Osteocyte (in vitro differentiated cells): ENCODE measurements at regions not wholly inside any gene's neighbourhood (a gene's known extent, or its start where the extent isn't known, plus 50 kb on each side); places are given as distances from the start of the nearest gene placed in this dataset.

Experiments
- DNase-seq: peaks from one replicate; pipeline ENCODE4 v3.0.0; 2021; ENCODE audit warnings: mixed read lengths; ENCODE audit not compliant: unreplicated experiment; ENCODE audit errors: extremely low spot score
- H3K27ac Mint-ChIP-seq: one replicate; pipeline ENCODE4 v1.8.0; 2021; ENCODE audit warnings: mild to moderate bottlenecking, mixed read lengths; ENCODE audit not compliant: unreplicated experiment
- H3K27me3 Mint-ChIP-seq: one replicate; pipeline ENCODE4 v1.8.0; 2021; ENCODE audit warnings: mixed read lengths; ENCODE audit not compliant: unreplicated experiment
- H3K36me3 Mint-ChIP-seq: one replicate; pipeline ENCODE4 v1.8.0; 2021; ENCODE audit warnings: mixed read lengths; ENCODE audit not compliant: unreplicated experiment
- H3K4me1 Mint-ChIP-seq: one replicate; pipeline ENCODE4 v1.8.0; 2021; ENCODE audit warnings: mixed read lengths; ENCODE audit not compliant: unreplicated experiment
- H3K4me3 Mint-ChIP-seq: one replicate; pipeline ENCODE4 v1.8.0; 2021; ENCODE audit warnings: mild to moderate bottlenecking, moderate library complexity, mixed read lengths; ENCODE audit not compliant: unreplicated experiment
- H3K9me3 Mint-ChIP-seq: one replicate; pipeline ENCODE4 v1.8.0; 2021; ENCODE audit warnings: mixed read lengths; ENCODE audit not compliant: unreplicated experiment
- TF ChIP-seq, protein P1 (sequence below): fragments of 200-600 bp; sonication (generic); IDR thresholded peaks from 2 replicates; pipeline ENCODE4 v1.5.0; 2021; ENCODE audit warnings: antibody characterized with exemption, mild to moderate bottlenecking, moderate library complexity

DNA sequence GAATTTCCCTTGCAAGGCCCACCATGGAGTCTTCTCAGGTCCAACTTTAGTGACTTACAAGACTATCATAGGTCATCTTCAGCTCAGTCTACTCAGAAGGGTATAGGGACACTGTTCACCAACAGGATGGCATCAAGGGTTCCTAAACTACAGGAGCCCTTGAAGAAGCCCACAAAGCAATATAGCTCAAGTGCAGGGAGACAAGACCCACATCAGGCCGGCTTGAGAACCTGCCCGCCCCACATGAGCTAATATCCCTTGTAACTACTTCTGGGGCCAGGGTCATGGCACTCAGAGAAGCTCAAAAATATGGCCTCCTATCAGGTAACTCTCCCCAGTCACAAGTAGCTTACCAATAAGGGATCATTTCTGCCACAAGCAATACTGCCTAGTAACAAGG, 249.9 kb downstream of the CDK5RAP2 start:
- Mint-ChIP-seq H3K4me3 (no peak overlapping the region), H3K27ac (no peak overlapping the region), H3K4me1 (no peaks in the 10 kb centered on the region), H3K9me3 (no peaks in the 10 kb centered on the region), H3K36me3 (no peaks in the 10 kb centered on the region), H3K27me3 (peaks cover 30% of the 10 kb centered on the region)
- no peak for DNase-seq
- TF ChIP-seq, protein P1, sequence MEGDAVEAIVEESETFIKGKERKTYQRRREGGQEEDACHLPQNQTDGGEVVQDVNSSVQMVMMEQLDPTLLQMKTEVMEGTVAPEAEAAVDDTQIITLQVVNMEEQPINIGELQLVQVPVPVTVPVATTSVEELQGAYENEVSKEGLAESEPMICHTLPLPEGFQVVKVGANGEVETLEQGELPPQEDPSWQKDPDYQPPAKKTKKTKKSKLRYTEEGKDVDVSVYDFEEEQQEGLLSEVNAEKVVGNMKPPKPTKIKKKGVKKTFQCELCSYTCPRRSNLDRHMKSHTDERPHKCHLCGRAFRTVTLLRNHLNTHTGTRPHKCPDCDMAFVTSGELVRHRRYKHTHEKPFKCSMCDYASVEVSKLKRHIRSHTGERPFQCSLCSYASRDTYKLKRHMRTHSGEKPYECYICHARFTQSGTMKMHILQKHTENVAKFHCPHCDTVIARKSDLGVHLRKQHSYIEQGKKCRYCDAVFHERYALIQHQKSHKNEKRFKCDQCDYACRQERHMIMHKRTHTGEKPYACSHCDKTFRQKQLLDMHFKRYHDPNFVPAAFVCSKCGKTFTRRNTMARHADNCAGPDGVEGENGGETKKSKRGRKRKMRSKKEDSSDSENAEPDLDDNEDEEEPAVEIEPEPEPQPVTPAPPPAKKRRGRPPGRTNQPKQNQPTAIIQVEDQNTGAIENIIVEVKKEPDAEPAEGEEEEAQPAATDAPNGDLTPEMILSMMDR: no peak

DNA sequence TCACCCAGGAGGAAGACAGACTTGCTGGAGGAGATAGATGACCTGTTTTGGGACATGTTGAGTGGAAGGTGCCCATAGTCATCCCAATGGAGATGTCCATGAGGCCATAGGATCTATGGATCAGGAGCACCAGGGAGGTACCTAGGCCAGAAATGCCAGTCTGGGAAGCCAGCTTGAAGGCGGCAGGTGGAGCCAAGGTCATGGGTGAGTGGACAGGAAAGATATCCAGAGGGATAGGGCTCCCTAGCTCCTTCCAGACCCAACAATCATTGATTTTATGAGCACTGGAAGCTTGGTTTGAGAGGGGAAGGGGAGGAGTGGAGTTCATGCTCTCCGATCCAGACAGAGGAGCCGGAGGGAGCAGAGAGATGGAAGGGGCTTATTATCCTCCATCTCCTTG, 252.6 kb downstream of the CDK5RAP2 start:
- Mint-ChIP-seq H3K9me3 (no peaks in the 10 kb centered on the region), H3K36me3 (no peaks in the 10 kb centered on the region), H3K27me3 (peaks cover 20% of the 10 kb centered on the region), H3K27ac (no peak overlapping the region), H3K4me1 (no peaks in the 10 kb centered on the region), H3K4me3 (no peak overlapping the region)
- TF ChIP-seq, protein P1: no peak
- DNase-seq: no peak

DNA sequence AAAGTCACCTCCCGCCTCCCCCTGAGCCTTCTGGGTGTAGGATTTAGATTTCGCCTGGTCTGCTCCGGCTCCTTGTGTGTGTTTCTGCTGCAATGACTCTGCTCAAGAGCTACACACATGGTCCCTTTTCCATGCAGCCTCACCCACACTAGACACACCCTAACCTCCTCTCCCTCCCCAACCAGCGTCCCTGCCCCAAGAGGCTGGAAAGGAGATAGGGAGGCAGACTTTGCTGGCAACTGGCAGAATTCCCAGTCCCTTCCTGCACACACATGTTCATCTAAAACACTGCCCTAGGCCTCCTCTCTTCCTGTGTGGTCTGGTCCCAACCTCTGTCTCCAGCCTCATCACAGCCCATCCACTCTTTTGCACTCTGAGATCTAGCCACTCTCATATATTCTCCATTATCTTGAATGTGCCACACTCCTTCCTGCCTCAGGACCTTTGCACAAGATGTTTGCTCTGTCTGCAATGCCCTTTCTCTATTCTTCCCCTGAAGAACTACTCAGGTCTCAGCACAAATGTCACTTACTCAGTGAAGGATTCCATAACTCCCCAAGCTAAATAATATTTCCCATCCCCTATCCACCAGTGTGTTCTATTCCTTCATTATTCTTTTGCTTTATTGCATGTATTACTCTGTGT, 253.8 kb downstream of the CDK5RAP2 start:
- no peaks in the 10 kb centered on the region for H3K4me1 Mint-ChIP-seq
- H3K36me3 Mint-ChIP-seq: no peaks in the 10 kb centered on the region
- no peak overlapping the region for H3K27ac Mint-ChIP-seq
- peaks cover 21% of the 10 kb centered on the region for H3K27me3 Mint-ChIP-seq
- no peaks in the 10 kb centered on the region for H3K9me3 Mint-ChIP-seq
- no peak overlapping the region for H3K4me3 Mint-ChIP-seq
- no peak for DNase-seq
- TF ChIP-seq, protein P1: no peak

DNA sequence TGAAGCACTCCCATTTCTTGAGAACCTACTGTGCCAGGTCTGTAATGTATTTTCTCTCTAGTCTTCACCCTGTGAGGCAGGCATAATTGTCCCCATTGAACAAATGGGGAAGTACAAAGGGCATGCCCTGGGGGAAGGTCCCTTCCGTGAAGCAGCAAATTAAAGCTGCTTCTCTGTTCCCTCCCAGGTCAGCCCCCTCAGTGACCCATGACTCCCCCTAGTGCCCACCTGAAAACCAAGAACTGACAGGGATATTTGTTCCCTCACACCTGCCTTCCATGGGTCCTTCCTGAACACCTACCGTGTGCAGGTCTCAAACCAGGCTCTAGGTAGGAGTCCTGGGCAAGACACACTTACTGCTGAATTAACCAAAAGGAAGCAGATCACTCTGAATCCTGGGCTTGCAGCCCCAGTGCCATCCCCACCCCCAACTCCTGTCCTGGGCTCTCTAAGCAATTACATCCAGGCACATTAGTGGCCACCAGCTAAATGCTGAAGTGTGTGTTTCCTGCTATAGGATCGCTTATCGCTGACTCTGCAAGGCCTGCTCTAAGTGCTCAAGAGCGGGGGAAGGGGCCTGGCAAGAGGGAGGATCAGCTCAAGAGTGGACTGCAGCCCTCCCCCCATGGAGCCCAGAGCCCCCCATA, 254.8 kb downstream of the CDK5RAP2 start:
- no peak for DNase-seq
- H3K27ac Mint-ChIP-seq: no peak overlapping the region
- H3K9me3 Mint-ChIP-seq: no peaks in the 10 kb centered on the region

DNA sequence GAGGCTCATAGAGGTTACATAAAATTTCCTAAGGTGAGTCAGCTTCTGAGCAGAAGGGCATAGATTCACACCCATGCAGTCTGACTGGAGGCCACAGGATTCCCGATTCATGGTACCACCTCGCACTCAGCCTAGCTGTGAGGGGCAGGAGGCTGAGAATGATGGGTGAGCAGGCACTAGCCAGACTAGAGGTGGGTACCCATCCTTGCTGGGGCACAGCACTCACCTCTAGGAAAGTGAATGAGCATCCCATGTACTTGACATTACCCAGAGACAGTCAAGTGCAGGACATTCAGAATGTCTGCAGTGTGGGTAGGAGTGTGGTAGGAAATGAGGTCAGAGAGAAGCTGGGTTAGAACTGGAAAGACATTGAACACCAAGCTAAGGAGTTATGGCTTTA, 255.5 kb downstream of the CDK5RAP2 start:
- Mint-ChIP-seq H3K27ac (no peak overlapping the region), H3K27me3 (peaks cover 20% of the 10 kb centered on the region), H3K9me3 (no peaks in the 10 kb centered on the region), H3K36me3 (no peaks in the 10 kb centered on the region), H3K4me1 (no peaks in the 10 kb centered on the region), H3K4me3 (no peak overlapping the region)
- TF ChIP-seq, protein P1: no peak
- DNase-seq: no peak

More for the DNA sequence above, 254.8 kb downstream of the CDK5RAP2 start:
- Mint-ChIP-seq H3K4me1 (no peaks in the 10 kb centered on the region), H3K4me3 (no peak overlapping the region), H3K36me3 (no peaks in the 10 kb centered on the region), H3K27me3 (peaks cover 17% of the 10 kb centered on the region)
- TF ChIP-seq, protein P1: no peak
